ENCODE measurements at regions not wholly inside any gene's neighbourhood (a gene's known extent, or its start where the extent isn't known, plus 50 kb on each side); places are given as distances from the start of the nearest gene placed in this dataset.
"Not testable (repeated sequence)": the region's sequence is repeated elsewhere in the genome, so short reads cannot be mapped to it uniquely, and the experiment has no call there.

DNA sequence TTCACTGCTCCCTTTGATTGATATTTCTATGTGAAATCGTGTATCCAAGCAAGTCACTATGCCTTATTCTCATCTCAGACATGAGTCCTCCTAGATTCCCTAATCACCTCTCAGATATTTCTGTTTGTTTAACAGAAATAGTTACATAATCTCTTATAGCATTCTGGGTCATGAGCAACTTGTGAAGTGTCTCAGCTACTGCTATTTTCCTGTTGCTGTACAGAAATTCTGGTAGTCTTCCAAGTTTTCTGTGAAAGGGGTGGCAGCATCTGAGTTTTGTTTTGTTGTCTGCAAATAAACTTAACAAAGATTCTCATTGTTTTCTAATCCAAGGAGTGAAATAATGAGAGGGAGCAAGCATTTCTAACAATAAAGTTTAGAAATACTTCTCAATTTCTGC lies 256.9 kb upstream of the ST8SIA4 start:
- no peak for DNase-seq

DNA sequence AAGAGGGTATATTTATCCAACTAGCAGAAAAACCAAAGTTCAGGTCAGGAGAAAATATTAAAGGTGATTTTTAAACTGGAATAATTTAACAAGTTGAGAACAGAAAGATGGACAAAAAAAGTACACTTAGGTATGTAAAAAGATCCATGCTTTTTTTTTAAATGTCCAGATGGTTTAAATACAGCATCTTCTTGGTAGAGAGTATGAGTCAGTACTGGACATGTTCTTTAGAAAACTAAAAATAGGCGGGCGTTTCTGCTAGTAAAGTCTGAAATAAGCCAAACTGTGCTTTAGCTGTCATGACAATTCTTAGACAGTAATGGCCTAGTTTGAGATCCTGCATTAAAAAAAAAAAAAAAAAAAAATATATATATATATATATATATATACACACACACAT lies 255.9 kb upstream of the ST8SIA4 start:
- no peak for DNase-seq

GRCh38 chr5:101153526-101153925 lies 250.4 kb upstream of the ST8SIA4 start:
- no peak for DNase-seq

DNA sequence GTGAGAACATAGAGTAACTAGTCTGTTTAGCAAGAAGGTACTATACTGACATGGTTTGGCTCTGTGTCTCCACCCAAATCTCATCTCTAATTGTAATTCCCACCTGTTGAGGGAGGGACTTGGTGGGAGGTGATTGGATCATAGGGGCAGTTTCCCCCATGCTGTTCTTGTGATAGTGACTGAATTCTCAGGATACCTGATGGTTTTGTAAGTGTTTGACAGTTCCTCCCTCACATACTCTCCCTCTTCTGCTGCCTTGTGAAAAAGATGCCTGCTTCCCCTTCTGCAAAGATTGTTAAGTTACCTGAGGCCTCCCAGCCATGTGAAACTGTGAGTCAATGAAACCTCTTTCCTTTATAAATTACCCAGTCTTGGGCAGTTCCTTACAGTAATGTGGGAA lies 240.4 kb upstream of the ST8SIA4 start:
- DNase-seq, result no peak

- no peak for DNase-seq
Observed at GRCh38 chr5:101142102-101142501, 239.0 kb upstream of the ST8SIA4 start.

GRCh38 chr5:101136454-101136853 lies 233.4 kb upstream of the ST8SIA4 start:
- no peak for DNase-seq

- no peak for DNase-seq
Observed at GRCh38 chr5:101123363-101123762, 220.3 kb upstream of the ST8SIA4 start.

DNA sequence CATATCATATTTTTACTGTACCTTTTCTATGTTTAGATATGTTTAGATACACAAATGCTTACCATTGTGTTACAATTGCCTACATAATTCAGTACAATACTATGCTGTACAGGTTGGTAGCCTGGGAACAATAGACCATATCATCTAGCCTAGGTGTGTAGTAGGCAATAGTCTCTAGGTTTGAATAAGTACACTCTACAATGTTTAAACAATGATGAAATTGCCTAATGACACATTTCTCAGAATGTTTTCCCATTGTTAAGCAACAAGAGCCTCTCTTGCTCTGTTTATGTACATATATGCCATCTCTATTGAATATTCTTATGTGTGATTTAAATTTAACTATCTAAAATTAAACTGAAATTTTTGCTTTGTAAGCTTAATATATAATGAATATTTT lies 209.6 kb upstream of the ST8SIA4 start:
- DNase-seq, result no peak

DNA sequence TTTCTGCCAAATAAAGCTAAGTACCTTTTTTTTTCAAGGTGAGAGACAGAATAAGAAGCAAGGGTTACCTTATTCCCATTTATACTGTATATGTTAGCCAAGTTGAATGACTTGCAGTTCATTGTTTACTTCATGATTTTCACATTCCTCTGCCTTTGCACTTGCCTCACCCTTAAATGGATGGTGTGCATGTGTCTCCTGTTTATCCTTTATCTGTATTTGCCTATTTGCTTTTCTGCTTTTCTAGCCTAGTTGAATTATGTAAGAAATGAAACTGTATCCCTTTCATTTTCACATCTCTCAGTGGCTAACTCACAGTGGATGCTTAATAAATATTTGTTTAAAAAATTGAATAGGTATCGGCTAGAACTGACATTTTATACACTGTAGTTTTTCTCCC lies 200.8 kb upstream of the ST8SIA4 start:
- no peak for DNase-seq

GRCh38 chr5:101102506-101102905 lies 199.4 kb upstream of the ST8SIA4 start:
- no peak for DNase-seq

DNA sequence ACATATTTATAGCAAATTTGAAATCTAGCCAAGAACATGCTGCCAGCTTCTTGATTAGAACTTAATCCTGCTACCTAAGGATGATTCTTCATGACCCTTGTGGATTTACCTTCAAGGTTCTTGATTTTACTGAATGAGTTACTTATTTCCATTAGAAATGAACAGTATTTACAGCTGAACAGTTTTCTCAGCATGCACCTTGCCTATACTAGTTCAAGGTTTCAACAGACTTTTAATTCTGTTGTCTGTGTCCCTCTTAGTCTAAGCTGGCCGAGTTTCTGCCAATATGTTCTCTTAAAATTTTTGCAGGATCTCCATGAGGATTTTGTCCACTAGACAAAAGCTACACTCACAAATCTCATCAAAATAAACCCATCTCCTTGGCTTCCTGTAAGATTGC lies 188.8 kb upstream of the ST8SIA4 start:
- DNase-seq, result no peak

DNA sequence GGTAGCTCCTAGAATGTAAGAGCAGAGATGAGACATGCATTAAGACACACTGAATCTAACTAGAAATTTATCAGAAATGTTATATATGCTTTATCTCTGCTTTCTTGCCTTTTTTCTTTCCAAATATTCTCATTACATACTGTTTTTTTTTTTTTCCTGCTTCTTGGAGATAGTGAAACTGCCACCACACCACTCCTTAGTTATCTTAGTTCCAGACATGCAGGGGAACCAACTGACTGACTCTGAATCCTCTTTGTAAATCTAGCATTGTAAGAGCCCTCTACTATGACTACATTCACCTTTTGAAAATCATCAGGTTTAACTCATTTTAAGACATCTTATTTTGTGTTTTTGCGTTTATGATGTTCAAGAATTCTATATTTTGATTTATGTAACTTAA lies 181.3 kb upstream of the ST8SIA4 start:
- no peak for DNase-seq

GRCh38 chr5:101080462-101081240 lies 177.6 kb upstream of the ST8SIA4 start:
- peak; percentile 58 for DNase-seq

DNA sequence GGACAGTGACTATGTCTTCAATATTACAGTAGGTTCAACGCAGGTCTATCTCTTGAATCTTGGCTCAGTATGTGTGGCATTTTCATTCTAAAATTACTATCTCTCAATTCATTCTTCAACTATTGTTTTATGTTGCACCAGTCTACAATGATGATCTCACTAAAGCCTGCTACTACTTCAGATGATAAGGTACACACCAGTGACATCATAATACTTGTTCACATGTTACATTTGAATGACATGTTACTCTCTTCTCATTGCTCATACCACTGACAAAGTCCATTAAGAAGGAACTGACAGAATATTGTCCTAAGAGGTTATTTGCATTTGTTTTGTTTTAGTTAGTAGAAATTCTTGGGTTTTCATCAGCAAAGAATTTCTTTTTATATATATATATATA lies 165.2 kb upstream of the ST8SIA4 start:
- DNase-seq, result no peak

GRCh38 chr5:101067429-101067828 lies 164.3 kb upstream of the ST8SIA4 start:
- no peak for DNase-seq

GRCh38 chr5:101062902-101063301 lies 159.8 kb upstream of the ST8SIA4 start:
- no peak for DNase-seq

DNA sequence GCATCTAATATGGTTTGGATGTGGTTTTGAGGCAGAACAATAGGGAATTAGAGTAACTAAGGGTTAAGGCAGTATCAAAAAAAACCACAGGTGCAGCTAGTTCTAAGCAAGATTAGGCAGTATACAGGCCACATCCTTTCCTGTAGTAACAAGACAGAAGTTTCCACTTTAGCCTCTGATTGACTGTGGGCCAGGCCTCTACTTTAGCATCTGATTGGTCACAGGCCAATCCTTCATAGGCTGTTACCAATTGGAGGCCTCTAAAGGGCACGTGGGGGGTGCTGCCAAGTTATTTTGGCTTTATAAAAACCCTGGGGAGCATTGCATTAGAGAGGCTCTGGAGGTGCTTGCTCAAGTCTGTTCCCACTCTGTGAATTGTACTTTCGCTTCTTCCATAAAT lies 144.1 kb upstream of the ST8SIA4 start:
- no peak for DNase-seq

- DNase-seq, result peak; percentile 2
Observed at GRCh38 chr5:101045689-101046088, 142.6 kb upstream of the ST8SIA4 start.

DNA sequence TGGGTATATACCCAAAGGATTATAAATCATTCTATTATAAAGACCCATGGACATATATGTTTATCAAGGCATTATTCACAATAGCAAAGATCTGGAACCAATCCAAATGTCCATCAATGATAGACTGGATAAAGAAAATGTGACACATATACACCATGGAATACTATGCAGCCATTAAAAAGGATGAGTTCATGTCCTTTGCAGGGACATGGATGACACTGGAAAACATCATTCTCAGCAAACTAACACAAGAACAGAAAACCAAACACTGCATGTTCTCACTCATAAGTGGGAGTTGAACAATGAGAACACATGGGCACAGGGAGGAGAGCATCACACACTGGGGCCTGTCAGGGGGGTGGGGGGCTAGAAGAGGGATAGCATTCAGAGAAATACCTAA lies 136.9 kb upstream of the ST8SIA4 start:
- DNase-seq, result not testable (repeated sequence)

DNA sequence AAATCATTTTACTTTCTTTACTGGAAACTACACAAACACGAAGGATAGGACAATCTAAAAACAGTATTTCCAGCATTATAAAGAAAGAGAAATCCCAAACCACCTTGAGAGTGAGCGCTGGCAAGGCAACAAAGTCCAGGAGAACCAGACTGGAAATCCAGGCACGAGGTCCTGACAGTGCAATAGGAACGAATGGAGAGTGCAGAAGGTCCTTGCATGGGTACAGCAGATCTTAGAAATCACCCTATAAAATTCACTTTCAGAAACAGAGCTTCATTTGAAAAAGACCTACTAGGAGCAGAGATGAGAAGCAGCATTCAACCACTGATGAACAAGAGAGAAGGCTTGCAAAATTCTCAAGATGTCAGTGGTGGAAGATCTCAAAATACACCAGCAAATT lies 133.7 kb upstream of the ST8SIA4 start:
- DNase-seq, result peak; percentile 9

DNA sequence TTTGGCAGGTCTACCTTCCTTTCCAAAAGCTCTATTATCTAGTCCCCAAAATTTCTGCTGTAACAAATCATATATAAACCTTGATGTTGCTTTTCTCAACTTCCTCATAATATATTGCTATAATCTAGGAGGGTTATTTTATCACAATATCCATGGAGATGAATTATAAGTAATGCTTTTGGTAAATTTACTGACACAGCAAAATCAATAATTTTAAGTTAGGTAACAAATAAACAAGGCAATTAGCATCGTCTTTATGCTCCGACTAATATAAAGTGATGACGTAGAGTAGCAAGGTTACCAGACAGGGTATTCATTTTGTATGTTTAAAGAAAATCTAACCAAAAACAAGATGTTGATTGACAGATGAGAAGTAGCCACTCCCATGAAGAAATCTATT lies 132.3 kb upstream of the ST8SIA4 start:
- no peak for DNase-seq

GRCh38 chr5:101024299-101024698 lies 121.2 kb upstream of the ST8SIA4 start:
- DNase-seq, result no peak

DNA sequence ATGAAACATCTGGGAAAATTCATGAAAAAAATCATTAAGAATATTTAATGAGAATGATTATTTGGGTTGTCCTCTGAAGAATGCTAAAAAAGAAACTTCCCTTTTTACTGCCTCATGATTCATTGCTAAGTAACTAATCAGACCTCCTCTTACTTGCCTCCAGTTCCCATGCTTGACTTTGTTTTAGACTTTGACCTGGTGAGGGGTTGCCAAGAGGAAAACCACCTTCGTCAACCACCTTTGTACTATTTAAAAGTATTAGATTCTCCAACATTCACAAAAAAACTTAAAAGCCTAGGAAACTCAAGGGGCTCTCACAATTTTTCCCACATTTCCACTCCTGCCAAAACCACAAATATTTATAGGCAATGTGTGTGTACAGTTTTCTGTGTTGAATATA lies 115.2 kb upstream of the ST8SIA4 start:
- no peak for DNase-seq

DNA sequence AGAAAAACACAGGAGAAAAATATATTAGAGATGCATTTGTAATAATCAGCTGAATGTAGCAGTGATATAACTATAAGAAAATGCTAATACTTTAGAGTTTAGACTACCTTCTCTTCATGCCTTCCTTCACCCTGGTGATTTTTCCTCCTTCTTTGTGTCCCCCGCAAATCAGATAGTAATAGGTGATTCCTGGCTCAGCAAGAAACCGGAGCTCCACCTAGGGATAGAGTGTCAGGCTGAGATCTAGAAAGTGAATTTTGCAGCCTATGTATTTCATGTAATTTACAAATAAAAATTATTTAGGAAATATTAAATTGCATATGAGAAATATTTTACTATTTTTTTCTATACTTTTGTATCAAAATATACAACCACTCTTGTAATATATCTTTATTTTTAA lies 109.8 kb upstream of the ST8SIA4 start:
- no peak for DNase-seq

Measured in hindlimb muscle (tissue), 1 donor.